GM18907 (cell line): ENCODE measurements at regions not wholly inside any gene's neighbourhood (a gene's known extent, or its start where the extent isn't known, plus 50 kb on each side); places are given as distances from the start of the nearest gene placed in this dataset.

ENCODE experiments used
- ATAC-seq: cut with Tn5 transposase; IDR thresholded peaks from one replicate; pipeline ENCODE4 v1.9.1; 2021; ENCODE audit warnings: mild to moderate bottlenecking, moderate library complexity; ENCODE audit not compliant: unreplicated experiment

GRCh38 chr5:145292278-145292677 is 542.9 kb downstream of the PRELID2 start:
- no peak for ATAC-seq

GRCh38 chr5:145283141-145283810 is 551.9 kb downstream of the PRELID2 start:
- no peak for ATAC-seq

DNA sequence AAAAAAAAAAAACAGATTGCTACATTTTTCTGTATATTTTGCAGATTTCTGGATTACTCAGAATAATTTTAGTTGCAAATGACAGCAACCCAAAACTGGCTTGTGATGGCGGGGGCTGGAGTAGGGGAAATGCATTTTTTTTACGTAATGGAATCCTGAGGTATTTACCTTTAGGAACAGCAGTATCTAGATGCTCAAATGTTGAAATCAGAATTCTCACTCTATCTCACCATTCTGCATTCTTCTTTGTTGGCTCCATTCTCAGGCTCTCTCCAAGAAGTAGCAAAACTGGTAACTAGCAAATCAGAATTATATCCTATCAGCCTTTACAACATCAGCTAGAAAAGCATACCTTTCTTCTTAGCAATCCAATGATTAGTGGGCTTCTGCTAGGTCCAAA is 554.3 kb downstream of the PRELID2 start:
- ATAC-seq = no peak

DNA sequence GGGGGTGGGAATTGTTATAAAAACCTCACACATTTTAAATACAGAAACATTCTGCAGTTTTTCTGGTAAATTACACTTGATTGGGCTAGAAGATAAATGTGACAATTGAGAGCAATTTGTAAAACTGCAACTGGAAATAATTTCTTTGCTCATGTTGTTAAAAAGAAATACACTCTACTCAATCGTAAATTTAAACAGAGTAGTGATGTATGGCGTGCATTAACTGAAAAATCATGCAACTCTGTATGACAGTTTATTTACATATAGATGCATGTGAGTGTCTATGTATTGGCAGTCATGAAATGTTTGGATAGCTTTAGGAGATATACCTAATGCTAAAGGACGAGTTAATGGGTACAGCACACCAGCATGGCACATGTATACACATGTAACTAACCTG is 554.9 kb downstream of the PRELID2 start:
- ATAC-seq = no peak

GRCh38 chr5:145260670-145261069 is 574.5 kb downstream of the PRELID2 start:
- ATAC-seq = no peak

DNA sequence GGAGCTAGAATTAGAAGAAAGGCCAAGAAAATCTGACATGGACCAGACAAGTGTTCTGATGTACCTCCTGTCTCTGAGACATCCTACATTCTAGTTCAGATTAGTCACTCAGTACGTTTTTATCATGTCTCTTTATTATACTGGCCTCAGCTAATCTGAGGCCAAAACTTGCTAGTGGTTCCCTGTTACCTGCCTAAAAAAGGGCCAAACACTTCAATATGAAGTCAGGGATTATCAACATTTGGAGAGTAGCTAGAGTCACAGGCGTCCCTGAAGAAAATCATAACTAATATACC is 587.4 kb downstream of the PRELID2 start:
- ATAC-seq = no peak

DNA sequence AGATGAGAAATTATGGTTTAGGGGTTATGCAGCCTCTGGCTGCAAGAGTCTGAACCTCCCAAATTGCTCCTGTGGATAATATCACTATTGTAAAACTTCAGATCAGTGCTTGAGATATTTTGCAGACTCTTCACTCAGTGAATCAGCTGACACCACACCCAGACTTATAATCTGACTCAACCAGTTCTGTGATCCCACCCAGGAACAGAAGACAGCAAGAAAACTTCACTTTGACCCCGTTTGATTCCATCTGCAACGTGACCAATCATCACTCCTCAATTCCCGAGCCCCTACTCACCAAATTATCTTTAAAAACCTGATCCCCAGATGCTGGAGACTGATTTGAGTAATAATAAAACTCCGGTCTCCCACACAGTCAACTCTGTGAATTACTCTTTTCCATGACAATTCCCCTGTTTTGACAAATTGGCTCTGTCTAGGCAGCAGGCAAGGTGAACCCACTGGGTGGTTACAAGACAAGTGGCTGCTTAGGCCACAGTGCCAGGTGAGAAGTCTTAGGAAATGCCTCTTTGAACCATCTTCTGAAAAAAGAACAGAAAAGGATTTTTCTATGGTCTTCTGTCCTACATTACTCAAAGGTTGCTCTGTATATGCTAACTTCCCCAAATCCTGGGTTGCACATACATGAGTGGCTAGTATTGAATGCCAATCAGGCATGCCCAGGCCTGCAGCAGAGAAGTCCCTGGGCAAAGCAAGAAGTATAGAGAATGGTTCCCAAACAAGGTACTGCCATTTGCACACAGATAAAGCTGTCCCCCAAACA is 588.0 kb downstream of the PRELID2 start:
- no peak for ATAC-seq

GRCh38 chr5:145246379-145246778 is 588.8 kb downstream of the PRELID2 start:
- no peak for ATAC-seq

DNA sequence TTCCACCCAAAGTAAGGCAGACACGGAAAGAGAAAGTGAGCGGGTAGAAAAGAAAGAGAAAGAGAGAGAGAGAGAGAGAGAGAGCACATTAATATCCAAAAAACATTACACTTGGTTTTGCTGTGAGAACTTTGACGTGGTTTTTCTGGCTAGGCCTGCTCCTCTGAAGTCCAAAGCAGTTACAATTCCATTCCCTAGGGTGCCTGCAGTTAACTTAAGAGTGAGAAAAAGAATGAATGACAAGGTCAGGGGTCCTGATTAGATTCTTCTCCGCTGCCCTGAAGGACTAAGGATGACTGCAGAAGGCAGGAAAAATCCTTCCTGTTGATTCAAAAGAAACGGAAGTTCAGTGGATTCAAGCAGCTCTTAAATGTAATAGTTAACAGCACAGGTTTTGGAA is 589.8 kb downstream of the PRELID2 start:
- ATAC-seq = no peak

- ATAC-seq = no peak
Observed at GRCh38 chr5:145244788-145245187, 590.4 kb downstream of the PRELID2 start.

- no peak for ATAC-seq
Observed at GRCh38 chr5:145244251-145244650, 590.9 kb downstream of the PRELID2 start.

DNA sequence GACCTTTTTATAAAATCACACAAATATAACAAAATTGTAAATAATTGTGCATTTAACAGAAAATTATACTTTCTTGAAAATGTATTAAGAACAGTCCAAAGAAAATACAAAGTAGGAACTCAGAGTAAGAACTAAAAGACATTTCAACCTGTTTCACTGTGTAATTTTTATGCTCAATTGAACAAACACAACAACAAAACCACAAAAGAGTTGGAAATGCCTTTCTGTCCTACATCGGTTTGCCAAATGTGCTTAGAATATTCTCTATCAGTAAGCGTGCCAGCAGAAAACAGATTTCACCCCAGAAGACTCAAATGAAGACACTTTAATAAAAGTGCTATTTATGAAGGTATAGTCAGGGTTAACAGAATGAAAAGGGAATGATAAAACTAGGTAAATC is 592.1 kb downstream of the PRELID2 start:
- no peak for ATAC-seq

DNA sequence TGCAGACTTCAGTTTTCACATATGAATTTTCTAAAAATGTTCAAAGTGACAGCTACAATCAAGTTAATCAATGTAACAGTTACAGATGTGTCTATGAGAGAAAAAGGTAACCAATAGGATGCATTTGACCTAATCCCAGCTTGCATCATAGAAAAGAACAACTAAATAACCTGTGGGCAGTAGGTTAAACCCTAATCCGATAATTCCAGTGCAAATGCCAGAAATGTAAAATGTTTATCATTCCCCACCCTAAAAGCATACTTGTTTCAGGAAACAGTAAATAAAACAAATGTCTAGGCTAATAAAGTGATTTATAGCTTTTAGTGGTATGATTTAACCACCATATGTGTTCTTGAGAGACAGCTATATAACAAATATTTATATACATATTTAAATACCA is 592.6 kb downstream of the PRELID2 start:
- ATAC-seq = no peak

DNA sequence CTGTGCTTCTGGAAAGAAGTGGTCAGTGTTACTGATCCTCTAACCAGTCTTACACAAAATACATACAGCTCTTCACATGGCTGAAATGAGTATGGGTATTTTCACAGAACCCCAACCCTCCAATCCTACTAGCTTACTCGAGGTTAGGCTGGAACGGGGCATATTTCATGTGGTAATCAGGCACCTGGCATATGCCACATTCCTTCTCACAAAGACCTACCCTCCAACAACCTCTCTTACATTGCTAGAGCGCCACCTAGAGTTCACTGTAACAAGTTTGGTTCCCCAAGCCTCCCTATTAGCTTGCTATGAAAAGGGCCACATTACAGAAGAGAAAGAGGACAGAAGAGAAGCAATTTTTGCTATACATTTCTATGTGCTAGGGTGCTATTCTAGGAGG is 597.3 kb downstream of the PRELID2 start:
- peak; percentile 69 for ATAC-seq

DNA sequence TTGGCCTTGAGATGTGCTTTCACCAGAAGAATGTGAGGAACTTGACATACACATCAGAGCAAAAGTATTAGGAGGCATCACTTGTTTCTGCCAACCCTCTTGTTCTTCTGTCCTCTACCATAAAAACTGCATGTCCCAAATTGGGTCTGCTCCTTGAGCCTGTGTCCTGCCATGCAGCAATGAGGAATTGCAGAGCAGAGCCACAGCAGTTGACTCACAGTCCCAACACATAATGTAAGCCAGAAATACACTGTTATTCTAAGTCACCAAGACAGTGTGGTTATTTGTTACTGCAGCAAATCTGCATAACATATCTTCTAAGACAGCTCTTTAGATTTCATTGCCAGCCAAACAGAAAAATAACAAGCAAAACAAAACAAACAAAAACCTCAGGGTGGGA is 598.2 kb downstream of the PRELID2 start:
- ATAC-seq = no peak

DNA sequence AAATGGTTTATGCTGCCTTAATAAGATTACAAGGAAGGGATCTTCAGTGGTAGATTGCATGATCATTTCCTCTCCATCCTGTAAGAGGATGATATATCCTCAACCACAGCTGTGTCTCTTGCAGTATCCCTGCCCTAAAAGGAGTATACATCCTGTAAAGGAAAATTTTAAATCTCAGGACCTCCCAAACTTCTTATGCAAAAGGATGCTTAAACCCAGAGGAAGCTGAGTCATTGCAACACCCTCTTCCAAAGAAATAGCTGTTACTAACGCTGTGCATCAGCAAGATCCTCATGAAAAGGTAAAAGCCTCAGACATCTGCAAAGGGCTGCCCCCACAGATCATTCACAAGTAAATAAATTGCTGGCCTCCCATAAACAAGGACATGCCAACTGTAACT is 599.0 kb downstream of the PRELID2 start:
- no peak for ATAC-seq

DNA sequence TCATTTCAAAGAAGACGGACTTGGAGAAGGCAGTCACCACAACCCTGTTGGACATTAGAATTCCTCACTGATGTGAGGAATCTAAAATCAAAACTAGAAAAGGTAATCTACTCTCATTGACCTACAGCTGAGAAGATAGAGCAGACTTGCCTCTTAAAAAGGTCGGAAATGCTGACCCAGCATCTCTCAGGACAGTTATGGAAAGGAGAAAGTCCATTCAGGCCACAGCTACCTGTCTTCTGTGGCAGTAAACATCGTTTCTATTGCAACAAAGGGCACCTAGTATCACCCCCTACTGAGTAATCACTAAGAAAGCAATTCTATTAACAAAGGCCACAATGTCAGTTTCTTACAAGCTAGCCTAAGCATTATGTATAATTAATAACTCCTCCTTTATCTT is 601.7 kb downstream of the PRELID2 start:
- no peak for ATAC-seq

GRCh38 chr5:145230781-145231180 is 604.4 kb downstream of the PRELID2 start:
- ATAC-seq = no peak

- no peak for ATAC-seq
Observed at GRCh38 chr5:145228564-145228963, 606.6 kb downstream of the PRELID2 start.

- no peak for ATAC-seq
Observed at GRCh38 chr5:145227881-145228280, 607.3 kb downstream of the PRELID2 start.

DNA sequence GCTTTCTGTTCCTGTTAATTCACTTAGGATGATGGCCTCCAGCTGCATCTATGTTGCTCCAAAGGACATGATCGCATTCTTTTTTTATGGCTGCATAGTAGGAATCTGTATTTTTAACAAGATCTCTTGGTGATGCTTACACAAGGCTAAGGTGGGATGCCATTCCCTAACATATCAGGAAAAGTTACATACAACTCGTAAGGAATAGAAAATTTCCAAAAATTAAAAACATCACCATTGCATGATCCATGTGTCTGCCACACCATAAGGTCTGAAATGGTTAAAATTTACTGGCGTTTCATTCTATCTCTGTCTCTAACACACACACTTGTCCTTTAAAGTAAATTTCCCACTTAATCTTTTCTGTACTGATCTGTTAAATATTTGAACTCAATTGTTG is 608.4 kb downstream of the PRELID2 start:
- no peak for ATAC-seq

DNA sequence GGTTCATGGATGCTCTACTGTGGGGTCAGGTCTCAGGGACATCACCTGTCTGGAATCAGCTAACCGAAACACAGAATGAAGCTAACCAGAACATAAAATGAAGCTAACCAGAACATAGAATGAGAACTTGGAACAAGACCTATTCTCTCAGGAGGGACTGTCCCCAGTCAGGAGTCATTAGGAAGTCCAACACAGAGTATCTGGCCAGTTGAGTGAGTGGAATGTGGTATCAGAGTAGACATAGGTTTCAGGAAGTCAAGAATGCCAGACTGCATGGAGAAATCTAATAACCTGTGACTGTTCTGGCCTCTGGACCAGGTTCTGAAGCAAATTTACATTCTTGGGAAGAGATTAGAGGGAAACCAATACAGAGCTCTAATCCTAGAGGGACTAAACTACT is 609.6 kb downstream of the PRELID2 start:
- no peak for ATAC-seq

DNA sequence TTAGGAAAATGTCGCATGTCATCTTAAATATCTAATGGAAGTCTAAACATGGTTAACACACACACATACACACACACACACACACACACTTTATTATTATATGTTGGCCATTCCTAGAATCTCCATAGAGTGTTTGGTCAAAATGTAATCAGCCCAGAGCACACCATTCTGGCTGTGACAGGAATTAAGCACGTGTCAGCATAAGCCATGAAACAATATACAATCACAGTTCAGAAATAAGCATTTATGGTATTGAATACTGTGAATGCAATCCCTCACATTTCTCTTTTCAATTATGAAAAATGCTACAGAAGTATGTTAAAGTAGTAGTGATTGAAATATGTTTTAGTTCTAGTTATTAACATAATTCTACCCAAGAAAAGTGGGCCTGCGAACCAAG is 611.6 kb downstream of the PRELID2 start:
- no peak for ATAC-seq
